Osteoblast (primary cell): ENCODE measurements at regions not wholly inside any gene's neighbourhood (a gene's known extent, or its start where the extent isn't known, plus 50 kb on each side); places are given as distances from the start of the nearest gene placed in this dataset.

ENCODE experiments used
- DNase-seq: peaks from one replicate; pipeline ENCODE4 v3.0.0; 2011; ENCODE audit warnings: low spot score, mixed read lengths; ENCODE audit not compliant: insufficient read length; ENCODE audit errors: missing footprints
- H2AFZ ChIP-seq: 2 replicates; pipeline ENCODE4 v1.6.0; 2011; ENCODE audit warnings: mild to moderate bottlenecking, low read length
- H3K27ac ChIP-seq: 2 replicates; pipeline ENCODE4 v1.5.1; 2011; ENCODE audit warnings: mild to moderate bottlenecking, low read depth, low read length, moderate library complexity
- H3K27me3 ChIP-seq: 2 replicates; pipeline ENCODE4 v1.6.0; 2012; ENCODE audit warnings: mild to moderate bottlenecking, control low read depth, inconsistent platforms, low read length, moderate library complexity; ENCODE audit not compliant: insufficient read depth
- H3K36me3 ChIP-seq: 2 replicates; pipeline ENCODE4 v1.5.1; 2011; ENCODE audit warnings: mild to moderate bottlenecking, low read length, control low read depth, moderate library complexity; ENCODE audit not compliant: insufficient read depth
- H3K4me1 ChIP-seq: 2 replicates; pipeline ENCODE4 v1.5.1; 2011; ENCODE audit warnings: mild to moderate bottlenecking, low read length, control low read depth, moderate library complexity; ENCODE audit not compliant: insufficient read depth
- H3K4me2 ChIP-seq: 2 replicates; pipeline ENCODE4 v1.6.0; 2011; ENCODE audit warnings: mild to moderate bottlenecking, low read length; ENCODE audit not compliant: insufficient read depth
- H3K4me3 ChIP-seq: fragments of 200-600 bp; sonication (generic); 3 replicates; pipeline ENCODE4 v1.5.1; 2012; ENCODE audit warnings: mild to moderate bottlenecking, low read length, inconsistent platforms; ENCODE audit not compliant: insufficient read depth
- H3K79me2 ChIP-seq: 2 replicates; pipeline ENCODE4 v1.6.0; 2012; ENCODE audit warnings: mild to moderate bottlenecking, low read length, control low read depth, inconsistent platforms; ENCODE audit not compliant: insufficient read depth
- H3K9me3 ChIP-seq: 2 replicates; pipeline ENCODE4 v1.5.1; 2011; ENCODE audit warnings: low read depth, low read length, control low read depth
- H4K20me1 ChIP-seq: 2 replicates; pipeline ENCODE4 v1.6.0; 2012; ENCODE audit warnings: mild to moderate bottlenecking, low read length, control low read depth; ENCODE audit not compliant: insufficient read depth
- TF ChIP-seq, protein P1 (sequence below): IDR thresholded peaks from 2 replicates; pipeline ENCODE4 v1.5.1; 2011; ENCODE audit warnings: mild to moderate bottlenecking, low read depth, low read length, moderate library complexity; ENCODE audit errors: extremely low read depth

DNA sequence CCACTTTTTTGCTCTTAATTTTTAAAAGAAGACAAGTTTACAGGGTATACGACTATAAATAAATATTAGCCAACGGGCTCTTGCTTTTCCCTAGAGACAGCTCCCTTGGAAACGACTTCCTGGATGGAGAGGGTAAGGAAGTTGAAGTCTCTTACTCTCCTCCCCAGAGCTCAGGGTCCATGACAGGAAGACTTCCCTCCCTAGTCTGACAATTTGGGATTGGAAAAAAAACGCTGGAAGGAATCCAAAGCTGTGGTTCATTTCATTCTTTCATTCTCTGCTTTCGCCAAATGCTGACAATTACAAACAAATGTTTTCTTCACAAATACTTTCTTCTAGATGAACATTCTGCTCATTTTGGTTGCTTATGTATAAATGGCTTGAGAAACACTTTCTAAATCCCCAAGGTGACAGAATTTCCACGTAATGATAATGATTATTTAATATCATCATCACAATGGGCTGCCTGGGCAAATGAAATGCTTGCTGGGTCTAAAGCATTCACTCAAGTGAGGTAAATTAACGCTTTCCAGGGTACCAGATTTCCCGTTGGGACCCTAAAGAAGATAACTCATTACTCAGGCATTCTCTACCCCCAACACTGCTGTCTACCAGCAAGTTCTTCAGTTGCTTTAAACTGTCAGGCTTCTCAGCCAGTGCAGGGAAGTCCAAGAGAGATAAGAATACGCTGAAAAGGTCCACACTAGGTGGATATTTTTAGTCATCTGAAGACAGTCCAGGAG is 139.8 kb upstream of the SLC30A5 start:
- Histone ChIP-seq H3K4me1 (peaks cover 5% of the 10 kb centered on the region), H3K27me3 (peaks cover 18% of the 10 kb centered on the region), H3K36me3 (no peaks in the 10 kb centered on the region), H3K4me3 (no peak overlapping the region), H3K9me3 (no peaks in the 10 kb centered on the region), H3K4me2 (no peak overlapping the region), H3K79me2 (no peaks in the 10 kb centered on the region), H2AFZ (no peak overlapping the region), H3K27ac (no peak overlapping the region), H4K20me1 (no peaks in the 10 kb centered on the region)
- TF ChIP-seq, protein P1, sequence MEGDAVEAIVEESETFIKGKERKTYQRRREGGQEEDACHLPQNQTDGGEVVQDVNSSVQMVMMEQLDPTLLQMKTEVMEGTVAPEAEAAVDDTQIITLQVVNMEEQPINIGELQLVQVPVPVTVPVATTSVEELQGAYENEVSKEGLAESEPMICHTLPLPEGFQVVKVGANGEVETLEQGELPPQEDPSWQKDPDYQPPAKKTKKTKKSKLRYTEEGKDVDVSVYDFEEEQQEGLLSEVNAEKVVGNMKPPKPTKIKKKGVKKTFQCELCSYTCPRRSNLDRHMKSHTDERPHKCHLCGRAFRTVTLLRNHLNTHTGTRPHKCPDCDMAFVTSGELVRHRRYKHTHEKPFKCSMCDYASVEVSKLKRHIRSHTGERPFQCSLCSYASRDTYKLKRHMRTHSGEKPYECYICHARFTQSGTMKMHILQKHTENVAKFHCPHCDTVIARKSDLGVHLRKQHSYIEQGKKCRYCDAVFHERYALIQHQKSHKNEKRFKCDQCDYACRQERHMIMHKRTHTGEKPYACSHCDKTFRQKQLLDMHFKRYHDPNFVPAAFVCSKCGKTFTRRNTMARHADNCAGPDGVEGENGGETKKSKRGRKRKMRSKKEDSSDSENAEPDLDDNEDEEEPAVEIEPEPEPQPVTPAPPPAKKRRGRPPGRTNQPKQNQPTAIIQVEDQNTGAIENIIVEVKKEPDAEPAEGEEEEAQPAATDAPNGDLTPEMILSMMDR = no peak
- DNase-seq = peak; percentile 23

DNA sequence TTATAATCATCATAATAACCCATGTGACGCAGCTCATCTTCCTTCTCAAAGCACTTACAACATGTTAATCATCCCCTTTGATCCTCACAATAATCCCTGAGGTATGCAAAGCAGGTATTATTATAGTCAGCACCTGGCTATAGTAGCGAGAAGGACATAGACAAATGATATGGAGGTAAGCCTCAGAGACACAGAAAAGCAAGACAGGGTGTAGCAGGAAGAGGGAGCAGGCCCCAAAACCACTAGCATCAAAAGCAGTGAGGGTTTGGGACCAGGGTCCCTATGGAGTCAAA is 139.2 kb upstream of the SLC30A5 start:
- H3K9me3 ChIP-seq = no peaks in the 10 kb centered on the region
- H3K4me2 ChIP-seq = no peak overlapping the region
- H3K4me3 ChIP-seq = no peak overlapping the region
- H3K4me1 ChIP-seq = peaks cover 5% of the 10 kb centered on the region
- H3K36me3 ChIP-seq = no peaks in the 10 kb centered on the region
- H3K27me3 ChIP-seq = peaks cover 17% of the 10 kb centered on the region
- no peaks in the 10 kb centered on the region for H3K79me2 ChIP-seq
- TF ChIP-seq, protein P1 = no peak
- no peak overlapping the region for H2AFZ ChIP-seq
- no peaks in the 10 kb centered on the region for H4K20me1 ChIP-seq
- no peak for DNase-seq
- no peak overlapping the region for H3K27ac ChIP-seq

DNA sequence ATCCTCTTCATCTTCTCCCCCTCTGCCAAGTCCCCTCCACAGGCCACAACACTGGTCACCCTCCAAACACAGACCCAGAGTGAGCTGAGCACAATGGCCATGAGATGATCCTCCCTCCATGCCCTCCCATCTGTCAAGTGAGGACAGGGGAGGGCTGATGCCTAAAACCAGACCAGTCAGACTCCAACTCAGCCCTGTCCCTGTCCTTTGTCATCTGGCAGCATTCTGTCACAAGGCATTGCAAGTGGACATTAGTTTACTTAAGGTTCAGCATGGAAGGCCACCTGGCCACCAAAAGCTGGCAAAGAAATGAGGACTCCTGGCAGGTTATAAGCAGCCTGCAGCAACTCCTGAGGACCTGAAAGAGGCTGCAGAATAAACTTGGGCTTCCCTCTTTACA is 136.2 kb upstream of the SLC30A5 start:
- Histone ChIP-seq H3K27ac (no peak overlapping the region), H3K4me2 (no peak overlapping the region), H2AFZ (no peak overlapping the region), H3K4me1 (peaks cover 5% of the 10 kb centered on the region), H3K79me2 (no peaks in the 10 kb centered on the region), H3K36me3 (no peaks in the 10 kb centered on the region), H3K27me3 (peaks cover 8% of the 10 kb centered on the region), H3K9me3 (no peaks in the 10 kb centered on the region), H4K20me1 (no peaks in the 10 kb centered on the region), H3K4me3 (no peak overlapping the region)
- TF ChIP-seq, protein P1 = no peak
- peak; percentile 27 for DNase-seq

DNA sequence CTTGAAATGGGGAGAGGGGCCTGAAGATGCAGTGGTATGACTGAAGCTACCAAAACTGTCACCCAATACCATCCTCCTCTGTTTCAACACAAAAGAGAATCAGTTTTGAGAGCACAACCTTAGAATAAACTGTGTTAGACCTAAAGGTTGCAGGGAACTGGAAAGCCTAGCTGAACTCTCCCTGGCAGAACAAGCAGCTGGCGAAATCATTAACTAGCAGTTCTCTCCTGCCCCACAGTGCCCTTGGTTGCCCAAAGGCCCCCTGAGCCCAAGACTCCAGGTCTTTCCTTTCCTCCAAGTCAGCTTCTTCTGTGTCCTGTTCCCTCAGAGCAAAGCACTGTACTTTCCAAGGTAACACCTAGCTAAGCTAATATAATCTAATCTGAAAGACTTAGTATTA is 135.4 kb upstream of the SLC30A5 start:
- Histone ChIP-seq H3K79me2 (no peaks in the 10 kb centered on the region), H4K20me1 (no peaks in the 10 kb centered on the region), H2AFZ (no peak overlapping the region)

More for the DNA sequence above, 135.4 kb upstream of the SLC30A5 start:
- Histone ChIP-seq H3K27ac (no peak overlapping the region), H3K36me3 (no peaks in the 10 kb centered on the region), H3K9me3 (no peaks in the 10 kb centered on the region), H3K4me3 (no peak overlapping the region), H3K4me2 (no peak overlapping the region), H3K27me3 (peaks cover 8% of the 10 kb centered on the region), H3K4me1 (peaks cover 5% of the 10 kb centered on the region)
- DNase-seq = no peak
- TF ChIP-seq, protein P1 = no peak
